Upper lobe of left lung (tissue), 6 donors: ENCODE measurements at regions not wholly inside any gene's neighbourhood (a gene's known extent, or its start where the extent isn't known, plus 50 kb on each side); places are given as distances from the start of the nearest gene placed in this dataset.

Source experiments
- ATAC-seq, 2 donors: fragments of 200-7000 bp; cut with Tn5 transposase; one replicate each; pipeline ENCODE4 v1.9.1; 2022; ENCODE audit warnings: mild to moderate bottlenecking in 2 of 2, moderate library complexity in 2 of 2; ENCODE audit not compliant: low FRiP score in 2 of 2
- DNase-seq, 2 donors: peaks; one replicate each; pipeline ENCODE4 v3.0.0-alpha.2; 2019 to 2020
- H3K27ac ChIP-seq, 4 donors: fragments of 200-600 bp; sonication (generic); one replicate each; pipeline ENCODE4 v1.5.1; 2016 to 2019
- H3K27me3 ChIP-seq, 4 donors: fragments of 200-600 bp; sonication (generic); one replicate each; pipeline ENCODE4 v1.5.1; 2017 to 2019
- H3K36me3 ChIP-seq, 4 donors: fragments of 200-600 bp; sonication (generic); one replicate each; pipeline ENCODE4 v1.5.1; 2016 to 2019
- H3K4me1 ChIP-seq, 4 donors: fragments of 200-600 bp; sonication (generic); one replicate each; pipeline ENCODE4 v1.5.1; 2018 to 2019
- H3K4me3 ChIP-seq, 4 donors: fragments of 200-600 bp; sonication (generic); one replicate each; pipeline ENCODE4 v1.5.1; 2017 to 2019; ENCODE audit warnings: mild to moderate bottlenecking in 2 of 4, moderate library complexity in 1 of 4
- H3K9me3 ChIP-seq, 4 donors: fragments of 200-600 bp; sonication (generic); one replicate each; pipeline ENCODE4 v1.5.1; 2018 to 2019
- EP300 ChIP-seq, 4 donors: sonication (generic); formaldehyde crosslinking; IDR thresholded peaks; one replicate each; pipeline ENCODE4 v1.5.1; 2017; ENCODE audit warnings: antibody characterized with exemption in 4 of 4, control low read depth in 2 of 4
- POLR2A ChIP-seq, 4 donors: fragments of 450-650 bp; IDR thresholded peaks; one replicate each; pipeline ENCODE4 v1.5.1; 2016 to 2017; ENCODE audit warnings: antibody characterized with exemption in 4 of 4, mild to moderate bottlenecking in 2 of 4
- POLR2AphosphoS5 ChIP-seq, 2 donors: sonication (generic); formaldehyde crosslinking; IDR thresholded peaks; one replicate each; pipeline ENCODE4 v1.5.1; 2017; ENCODE audit warnings: antibody characterized with exemption in 2 of 2
- WGBS, 2 donors: methylation state at CpG; one replicate each; pipeline ENCODE4 v1.1.5; 2017 to 2018; 5-methylcytosine and 5-hydroxymethylcytosine counted together
- TF ChIP-seq, protein P1 (sequence below), 6 experiments: fragments of 450-650 bp in 4 of 6; fragments of 200-600 bp in 2 of 6; sonication (generic) in 2 of 6; IDR thresholded peaks; one replicate each; pipeline ENCODE4 v1.5.1; 2016 to 2019; ENCODE audit warnings: antibody characterized with exemption in 6 of 6
- donor health status: DM: no; HTN: no; CAD: no; lungs with moderate emphysema.
- donor health status: DM: no; HTN: yes; CAD: no; lungs with severe emphysema.

DNA sequence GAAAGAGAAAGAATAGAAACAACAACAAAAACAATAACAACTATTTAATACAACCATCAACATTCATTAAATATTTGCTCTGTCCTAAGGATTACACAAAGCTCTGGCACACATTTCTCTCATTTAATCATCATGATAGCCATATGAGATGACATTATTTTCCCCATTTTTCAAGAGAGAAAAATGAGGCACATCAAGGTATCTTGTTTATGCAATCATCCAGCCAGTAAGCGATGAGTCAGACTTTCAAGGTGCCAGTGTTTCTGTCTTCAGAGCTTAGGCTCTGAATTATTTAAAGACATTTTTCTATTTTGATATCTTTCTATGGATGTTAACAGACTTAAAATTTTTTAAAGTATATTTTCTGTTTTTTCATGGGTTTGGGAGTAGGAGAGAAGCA, 541.8 kb upstream of the SMIM31 start:
- no peak for ATAC-seq
- no peak overlapping the region for H3K4me3 ChIP-seq
- no peak for TF ChIP-seq POLR2AphosphoS5 (IDR thresholded peaks at IDR 0.05)
- TF ChIP-seq, protein P1, sequence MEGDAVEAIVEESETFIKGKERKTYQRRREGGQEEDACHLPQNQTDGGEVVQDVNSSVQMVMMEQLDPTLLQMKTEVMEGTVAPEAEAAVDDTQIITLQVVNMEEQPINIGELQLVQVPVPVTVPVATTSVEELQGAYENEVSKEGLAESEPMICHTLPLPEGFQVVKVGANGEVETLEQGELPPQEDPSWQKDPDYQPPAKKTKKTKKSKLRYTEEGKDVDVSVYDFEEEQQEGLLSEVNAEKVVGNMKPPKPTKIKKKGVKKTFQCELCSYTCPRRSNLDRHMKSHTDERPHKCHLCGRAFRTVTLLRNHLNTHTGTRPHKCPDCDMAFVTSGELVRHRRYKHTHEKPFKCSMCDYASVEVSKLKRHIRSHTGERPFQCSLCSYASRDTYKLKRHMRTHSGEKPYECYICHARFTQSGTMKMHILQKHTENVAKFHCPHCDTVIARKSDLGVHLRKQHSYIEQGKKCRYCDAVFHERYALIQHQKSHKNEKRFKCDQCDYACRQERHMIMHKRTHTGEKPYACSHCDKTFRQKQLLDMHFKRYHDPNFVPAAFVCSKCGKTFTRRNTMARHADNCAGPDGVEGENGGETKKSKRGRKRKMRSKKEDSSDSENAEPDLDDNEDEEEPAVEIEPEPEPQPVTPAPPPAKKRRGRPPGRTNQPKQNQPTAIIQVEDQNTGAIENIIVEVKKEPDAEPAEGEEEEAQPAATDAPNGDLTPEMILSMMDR (IDR thresholded peaks at IDR 0.05): no peak
- TF ChIP-seq POLR2A (IDR thresholded peaks at IDR 0.05): no peak
- no peak for TF ChIP-seq EP300 (IDR thresholded peaks at IDR 0.05)
- no peaks in the 10 kb centered on the region for H3K27me3 ChIP-seq
- no peaks in the 10 kb centered on the region for H3K4me1 ChIP-seq
- H3K36me3 ChIP-seq: no peaks in the 10 kb centered on the region
- no peak overlapping the region for H3K27ac ChIP-seq
- 94 to 97% methylated on average over 1 of the region's 1 CpG for WGBS, 2 donors
- H3K9me3 ChIP-seq: no peaks in the 10 kb centered on the region
- no peak for DNase-seq

DNA sequence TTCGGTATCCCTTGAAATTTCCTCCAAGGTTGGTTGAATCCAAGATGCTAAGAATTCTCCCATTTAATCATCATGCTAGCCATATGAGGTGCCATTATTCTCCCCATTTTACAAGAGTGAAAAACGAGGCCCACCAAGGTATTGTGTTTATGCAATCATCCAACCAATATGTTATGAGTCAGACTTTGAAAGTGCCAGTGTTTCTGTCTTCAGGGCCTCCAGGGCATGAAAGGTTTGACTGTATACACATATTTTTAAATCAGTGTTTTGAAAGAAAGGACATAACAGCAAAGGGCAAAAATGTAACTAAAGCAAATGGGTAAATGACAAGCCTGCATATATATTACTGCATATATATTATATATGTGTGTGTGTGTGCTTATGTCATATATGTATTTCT, 541.2 kb upstream of the SMIM31 start:
- WGBS, 2 donors: 55 to 74% methylated on average over 2 of the region's 2 CpGs
- H3K36me3 ChIP-seq: no peaks in the 10 kb centered on the region
- no peaks in the 10 kb centered on the region for H3K4me1 ChIP-seq
- H3K9me3 ChIP-seq: no peaks in the 10 kb centered on the region
- TF ChIP-seq, protein P1 (IDR thresholded peaks at IDR 0.05): no peak
- TF ChIP-seq POLR2A (IDR thresholded peaks at IDR 0.05) (no peak), EP300 (IDR thresholded peaks at IDR 0.05) (no peak), POLR2AphosphoS5 (IDR thresholded peaks at IDR 0.05) (no peak)
- H3K27ac ChIP-seq: no peak overlapping the region
- no peak for DNase-seq
- no peak overlapping the region for H3K4me3 ChIP-seq
- ATAC-seq: no peak
- no peaks in the 10 kb centered on the region for H3K27me3 ChIP-seq

DNA sequence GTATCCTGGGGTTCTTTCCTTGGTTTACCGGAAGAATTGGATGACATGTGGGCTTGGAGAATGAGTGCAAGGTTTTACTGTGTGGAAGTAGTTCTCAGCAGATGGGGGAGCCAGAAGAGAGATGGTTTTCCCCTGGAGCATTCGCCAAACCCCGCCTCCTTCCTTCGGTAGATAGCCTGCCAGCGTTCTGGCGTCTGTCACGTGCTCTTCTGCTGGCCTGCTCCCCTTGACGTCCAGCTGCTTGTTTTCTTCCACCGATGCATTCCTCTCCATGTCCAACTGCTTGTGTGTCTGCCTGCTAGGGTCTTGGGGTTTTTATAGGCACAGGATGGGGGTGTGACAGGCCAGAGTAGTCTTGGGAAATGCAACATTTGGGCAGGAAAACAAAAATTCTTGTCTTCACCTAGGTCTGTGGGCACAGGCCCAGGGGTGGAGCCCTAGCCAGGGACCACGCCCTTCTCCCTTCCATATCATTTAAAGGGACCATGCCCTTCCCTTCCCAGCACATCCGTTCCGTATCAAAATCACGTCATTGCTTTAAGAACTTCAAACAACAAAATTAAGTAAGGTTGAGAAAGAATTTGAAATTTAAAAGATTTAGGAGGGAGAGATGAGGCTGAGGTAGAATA, 538.7 kb upstream of the SMIM31 start:
- Histone ChIP-seq H3K27ac (no peak overlapping the region), H3K4me1 (no peaks in the 10 kb centered on the region), H3K27me3 (no peaks in the 10 kb centered on the region), H3K36me3 (no peaks in the 10 kb centered on the region), H3K4me3 (no peak overlapping the region), H3K9me3 (no peaks in the 10 kb centered on the region)
- ATAC-seq: no peak
- 75 to 77% methylated on average over 13 of the region's 13 CpGs for WGBS, 2 donors
- no peak for TF ChIP-seq EP300 (IDR thresholded peaks at IDR 0.05)
- TF ChIP-seq, protein P1 (IDR thresholded peaks at IDR 0.05): no peak
- TF ChIP-seq POLR2A (IDR thresholded peaks at IDR 0.05): no peak
- no peak for TF ChIP-seq POLR2AphosphoS5 (IDR thresholded peaks at IDR 0.05)
- no peak for DNase-seq

DNA sequence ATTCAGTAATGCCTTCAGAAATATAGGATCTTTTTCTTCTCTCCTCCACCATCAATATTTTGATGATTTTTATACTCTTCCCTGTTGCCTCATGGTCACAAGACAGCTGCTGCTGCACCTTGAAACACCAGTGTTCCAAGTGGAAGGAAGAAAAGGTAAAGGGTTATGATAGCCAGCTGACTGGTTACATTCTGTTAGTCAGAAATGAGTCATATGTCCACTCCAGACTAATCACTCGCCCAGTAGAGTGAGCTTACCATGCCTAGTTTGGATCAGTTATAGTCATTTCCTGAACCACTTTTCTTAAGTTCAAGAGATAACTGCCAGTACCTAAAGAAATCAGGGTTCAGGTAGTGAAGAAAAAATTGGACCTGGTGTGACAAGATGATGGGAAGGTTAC, 532.3 kb upstream of the SMIM31 start:
- H3K4me1 ChIP-seq: no peaks in the 10 kb centered on the region
- DNase-seq: no peak
- ATAC-seq: no peak
- no peak overlapping the region for H3K27ac ChIP-seq
- TF ChIP-seq EP300 (IDR thresholded peaks at IDR 0.05) (no peak), POLR2A (IDR thresholded peaks at IDR 0.05) (no peak), POLR2AphosphoS5 (IDR thresholded peaks at IDR 0.05) (no peak)
- TF ChIP-seq, protein P1 (IDR thresholded peaks at IDR 0.05): no peak
- no peaks in the 10 kb centered on the region for H3K27me3 ChIP-seq
- no peaks in the 10 kb centered on the region for H3K9me3 ChIP-seq
- 71 to 73% methylated on average over 1 of the region's 1 CpG for WGBS, 2 donors
- no peaks in the 10 kb centered on the region for H3K36me3 ChIP-seq
- no peak overlapping the region for H3K4me3 ChIP-seq

DNA sequence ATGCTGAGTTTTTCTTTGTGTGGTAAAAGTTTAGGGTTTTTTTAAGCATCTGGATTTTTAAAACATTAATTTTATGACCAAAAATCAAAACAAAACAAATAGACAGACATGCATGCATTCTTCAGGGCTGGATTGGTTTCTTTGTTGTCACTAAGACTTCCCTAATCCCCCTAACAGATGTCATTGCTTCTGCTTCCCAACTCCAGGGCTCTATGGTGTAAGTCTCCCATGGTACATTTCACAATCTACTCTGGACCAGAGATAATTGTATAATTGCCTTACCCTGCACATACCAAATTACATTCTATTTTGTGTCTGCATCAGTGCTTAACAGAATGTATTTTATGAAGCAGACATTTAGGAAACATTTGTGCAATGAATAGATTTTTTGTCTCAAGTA, 529.1 kb upstream of the SMIM31 start:
- Histone ChIP-seq H3K27me3 (no peaks in the 10 kb centered on the region), H3K4me1 (no peaks in the 10 kb centered on the region), H3K27ac (no peak overlapping the region), H3K9me3 (no peaks in the 10 kb centered on the region), H3K4me3 (no peak overlapping the region), H3K36me3 (no peaks in the 10 kb centered on the region)
- DNase-seq (no peak), ATAC-seq (no peak)
- TF ChIP-seq, protein P1 (IDR thresholded peaks at IDR 0.05): no peak
- no peak for TF ChIP-seq POLR2AphosphoS5 (IDR thresholded peaks at IDR 0.05)
- TF ChIP-seq EP300 (IDR thresholded peaks at IDR 0.05): no peak
- no peak for TF ChIP-seq POLR2A (IDR thresholded peaks at IDR 0.05)
